ENCODE measurements at regions not wholly inside any gene's neighbourhood (a gene's known extent, or its start where the extent isn't known, plus 50 kb on each side); places are given as distances from the start of the nearest gene placed in this dataset.
A peak's percentile ranks its signal among the peaks of the same experiment; 100 is the strongest.

DNA sequence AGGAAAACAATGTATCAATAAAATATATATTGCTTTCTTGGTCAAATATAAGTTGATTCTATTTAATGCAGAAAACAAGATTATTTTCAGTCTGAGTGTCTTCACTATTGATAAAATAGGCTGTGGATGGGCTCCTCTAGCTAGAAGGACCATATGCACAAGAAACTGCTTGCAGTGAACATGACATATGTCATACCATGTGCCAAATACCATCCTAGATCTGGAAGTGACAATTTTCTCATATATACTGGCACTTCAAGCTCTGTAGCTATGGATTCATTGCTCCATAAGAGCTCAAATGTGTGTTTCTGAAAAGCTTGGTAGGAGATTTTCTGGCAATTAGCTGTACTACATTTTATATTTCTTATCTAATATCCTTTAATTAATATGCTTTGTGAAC lies 95.6 kb upstream of the CDH6 start:
- no peak for DNase-seq

DNA sequence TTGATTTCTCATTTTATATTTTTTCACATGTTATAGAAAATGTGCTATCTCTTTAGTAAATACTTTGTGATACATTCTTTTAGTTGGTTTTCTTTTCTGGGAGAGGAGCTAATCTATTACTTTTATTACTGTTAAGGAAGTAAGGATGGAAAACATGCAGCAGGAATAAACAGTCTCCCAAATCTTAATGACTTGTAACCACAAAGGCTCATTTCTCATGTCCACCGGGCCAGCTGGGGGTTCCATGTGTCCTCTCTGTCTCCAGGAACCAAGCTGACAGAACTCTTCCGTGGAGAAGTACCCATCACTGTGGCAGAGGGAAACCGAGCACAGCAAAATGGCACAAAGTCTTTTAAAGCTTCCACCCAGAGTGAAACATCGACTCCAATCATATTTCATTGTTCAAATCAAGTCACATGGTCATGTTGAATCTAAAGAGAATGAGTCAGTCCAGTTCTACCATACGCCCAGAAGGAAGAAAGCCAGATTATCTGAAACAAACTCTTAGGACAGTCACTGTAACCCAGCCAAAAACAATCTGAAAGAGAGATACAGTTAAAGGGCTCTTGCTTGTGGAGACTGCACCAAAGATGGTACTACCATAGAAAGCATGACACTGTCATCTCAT lies 97.1 kb upstream of the CDH6 start:
- peak; percentile 4 for DNase-seq

GRCh38 chr5:31095796-31096195 lies 97.7 kb upstream of the CDH6 start:
- no peak for DNase-seq

DNA sequence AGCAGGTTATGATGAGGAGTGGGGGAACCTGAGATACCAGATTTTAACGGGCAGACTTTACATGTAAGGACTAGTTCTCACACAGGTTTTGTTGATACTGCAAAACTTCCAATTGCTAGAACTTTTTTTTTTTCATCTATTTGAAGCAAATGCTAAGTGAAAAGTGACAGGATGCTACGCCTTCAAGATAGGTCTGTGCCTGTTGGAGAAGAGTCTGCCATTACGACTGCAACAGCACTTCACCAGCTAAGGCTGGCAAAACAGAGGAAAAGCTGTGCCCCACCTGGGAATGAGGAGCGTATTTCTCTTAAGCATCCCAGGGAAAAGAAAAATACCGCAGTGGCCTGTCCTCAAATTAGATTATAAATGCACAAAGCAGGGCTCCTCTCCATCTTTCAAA lies 102.0 kb upstream of the CDH6 start:
- no peak for DNase-seq

DNA sequence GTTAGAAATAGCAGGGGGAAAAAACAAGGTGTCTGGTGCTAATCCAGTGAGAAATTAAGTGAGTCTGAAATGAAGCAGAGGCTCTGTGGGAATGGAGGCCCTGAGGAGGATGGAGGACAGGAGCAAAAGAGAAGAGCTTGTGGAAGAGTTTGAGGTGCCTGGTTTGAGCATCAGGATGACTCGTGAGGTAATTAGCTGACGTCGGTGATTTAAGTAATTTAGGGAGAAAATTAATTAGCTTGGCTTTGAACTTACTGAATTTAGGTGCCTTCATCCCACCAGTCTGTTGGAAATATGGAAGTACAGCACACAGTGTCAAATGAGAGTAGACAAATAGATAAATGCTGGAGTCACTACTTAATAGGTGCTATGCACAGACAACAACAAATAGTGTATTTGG lies 103.0 kb upstream of the CDH6 start:
- no peak for DNase-seq

DNA sequence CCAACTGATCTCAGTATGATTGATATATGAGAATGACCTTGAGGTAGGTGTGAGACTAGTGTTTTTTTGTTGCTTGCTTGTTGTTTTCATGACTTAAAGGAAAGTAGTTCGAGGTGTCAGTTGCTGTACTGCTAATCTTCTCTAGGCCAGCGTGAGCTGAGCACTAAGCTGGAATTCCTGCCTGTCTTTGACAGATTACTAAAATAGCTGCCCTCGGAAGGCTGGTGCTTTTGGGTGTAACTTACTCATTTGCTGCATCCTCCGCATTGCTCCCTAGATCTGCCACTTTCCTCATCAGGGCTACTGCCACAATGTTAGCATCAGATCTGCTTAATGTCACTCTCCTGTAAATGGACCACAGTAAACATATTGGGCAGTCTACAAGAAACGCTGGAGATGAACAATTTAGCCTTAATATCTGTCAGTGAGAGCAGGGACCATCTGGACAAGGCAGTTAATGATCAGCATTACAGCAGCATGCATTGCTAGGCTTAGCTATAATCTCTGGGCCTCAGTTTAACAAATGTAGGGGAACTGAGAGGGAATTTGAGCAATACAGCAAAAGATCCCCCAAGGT lies 106.6 kb upstream of the CDH6 start:
- no peak for DNase-seq

- DNase-seq = no peak
These were observed 108.6 kb upstream of the CDH6 start for GRCh38 chr5:31084871-31085270.

DNA sequence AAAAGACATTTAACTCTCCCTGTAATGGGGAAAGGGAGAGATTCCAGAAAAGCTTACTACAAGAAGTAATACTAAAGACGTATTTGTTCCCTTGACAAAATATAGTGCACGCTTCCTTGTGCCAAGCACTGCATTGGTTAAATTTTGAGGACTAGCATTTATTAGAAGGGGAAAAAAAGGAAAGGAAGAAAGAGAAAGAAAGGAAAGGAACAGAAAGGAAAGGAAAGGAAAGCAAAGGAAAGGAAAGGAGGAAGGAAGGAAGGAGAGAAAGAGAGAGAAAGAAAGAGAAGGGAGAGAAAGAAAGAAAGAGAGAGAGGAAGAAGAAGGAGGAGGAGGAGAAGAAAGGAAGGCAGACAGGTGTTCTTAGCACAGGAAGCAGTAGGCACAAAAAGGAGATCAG lies 110.1 kb upstream of the CDH6 start:
- DNase-seq = no peak

- no peak for DNase-seq
These were observed 113.8 kb upstream of the CDH6 start for GRCh38 chr5:31079668-31080067.

DNA sequence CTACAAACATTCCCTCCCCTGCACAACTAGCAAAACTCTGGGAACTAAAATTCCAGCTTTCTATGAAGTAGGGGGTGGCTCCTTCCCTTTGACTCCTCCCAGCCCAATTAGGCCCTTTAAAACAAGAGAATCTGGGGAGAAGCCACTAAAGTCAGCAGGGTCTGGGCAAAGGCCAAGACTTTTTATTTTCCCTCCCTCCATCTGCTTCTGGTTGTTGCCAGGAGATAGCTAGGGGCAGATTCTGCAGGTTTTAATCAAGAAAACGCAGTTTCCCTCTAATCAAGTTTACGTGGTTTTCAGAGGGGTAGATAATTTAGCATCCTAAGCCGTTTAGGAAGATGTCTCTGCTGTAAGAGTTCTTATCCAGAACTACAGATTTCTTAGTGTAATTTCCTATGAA lies 114.5 kb upstream of the CDH6 start:
- DNase-seq = no peak

GRCh38 chr5:31075981-31076380 lies 117.5 kb upstream of the CDH6 start:
- no peak for DNase-seq

- DNase-seq = no peak
These were observed 125.2 kb upstream of the CDH6 start for GRCh38 chr5:31068287-31068686.

- peak; percentile 16 for DNase-seq
These were observed 126.7 kb upstream of the CDH6 start for GRCh38 chr5:31066655-31067328.

DNA sequence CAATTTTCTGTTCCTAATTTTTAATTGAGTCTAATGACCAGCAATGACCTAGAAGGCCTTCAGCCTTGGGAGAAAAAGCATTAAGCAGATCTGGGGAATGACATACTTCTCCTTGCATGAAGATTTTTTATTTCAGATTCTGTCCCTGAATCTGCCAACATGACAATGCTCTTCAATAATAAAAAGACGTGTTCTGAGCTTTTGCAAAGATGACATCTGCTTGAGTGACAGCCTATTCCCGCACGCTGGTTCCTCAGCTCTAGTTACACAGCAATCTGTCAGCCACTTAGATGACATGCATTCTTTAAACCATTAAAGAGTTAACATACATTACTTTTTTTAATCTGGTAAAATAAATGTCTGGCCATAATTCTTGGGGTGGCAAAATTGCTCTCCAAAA lies 129.3 kb upstream of the CDH6 start:
- no peak for DNase-seq

DNA sequence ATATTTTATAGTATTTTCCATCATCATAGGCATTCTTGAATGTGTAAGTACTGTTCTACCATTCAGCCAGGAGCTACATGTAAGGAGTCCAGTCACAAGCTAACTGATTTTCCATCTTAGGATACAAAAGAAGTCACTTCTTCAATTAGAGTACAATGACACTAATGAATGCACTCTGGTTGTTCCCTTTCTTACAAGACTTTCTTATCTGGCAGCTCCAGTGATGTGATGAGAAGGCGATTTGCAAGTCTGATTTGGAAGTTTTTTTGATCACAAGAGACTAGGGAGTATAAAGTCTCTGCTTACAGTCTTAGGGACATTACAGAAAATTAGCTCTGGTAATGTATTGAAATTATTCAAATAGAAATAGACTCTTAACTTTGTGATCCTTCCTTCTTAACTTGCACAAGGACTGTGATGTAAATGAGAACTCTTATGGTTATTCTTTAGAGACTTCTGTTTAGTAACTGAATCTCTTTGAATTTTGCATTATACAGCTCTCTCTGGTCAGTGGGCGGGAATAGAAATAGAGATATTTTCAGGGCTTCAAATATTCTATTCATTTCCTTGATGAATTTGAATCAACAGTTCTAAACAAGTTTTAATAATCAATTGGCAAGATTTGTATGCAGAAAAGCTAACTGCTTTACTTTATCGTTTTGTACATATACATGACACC lies 130.4 kb upstream of the CDH6 start:
- no peak for DNase-seq

- DNase-seq = no peak
These were observed 133.6 kb upstream of the CDH6 start for GRCh38 chr5:31059889-31060288.

DNA sequence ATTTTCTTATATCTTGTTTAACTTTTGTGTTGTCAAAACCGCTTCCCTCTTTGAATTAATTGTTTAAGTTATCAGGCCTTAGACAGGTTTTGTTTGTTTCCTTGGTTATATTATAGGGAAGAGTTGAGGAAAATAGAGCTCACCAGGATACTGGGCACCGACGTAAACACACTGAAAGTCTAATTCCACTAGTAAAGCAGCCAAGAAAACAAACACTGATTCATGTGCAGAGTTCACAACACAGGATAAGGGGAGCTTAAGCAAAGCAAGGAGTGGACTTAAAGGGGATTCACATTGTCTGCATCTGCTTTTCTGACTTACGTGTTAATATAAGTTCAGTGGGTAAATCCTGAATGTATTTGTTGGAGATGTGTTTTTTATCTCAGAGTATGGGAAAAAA lies 139.0 kb upstream of the CDH6 start:
- no peak for DNase-seq

GRCh38 chr5:31052937-31053658 lies 140.4 kb upstream of the CDH6 start:
- no peak for DNase-seq

DNA sequence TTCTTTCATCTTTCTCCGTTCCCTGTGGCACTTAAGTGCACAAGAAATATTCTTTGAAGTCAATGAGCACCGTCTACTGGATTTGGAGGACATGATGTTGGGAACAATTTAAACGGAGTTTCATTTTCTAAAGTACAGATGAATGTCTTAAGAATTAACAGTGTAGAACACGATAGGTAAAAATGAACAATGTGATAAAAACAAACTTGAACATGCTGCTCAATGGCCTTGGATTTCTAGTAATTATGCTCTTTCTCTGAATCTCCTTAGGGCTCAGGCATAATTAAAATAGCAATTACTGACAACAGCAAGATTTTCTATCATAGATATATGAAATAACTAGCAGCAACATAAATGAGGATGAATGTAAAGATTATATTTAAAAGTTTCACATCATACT lies 142.2 kb upstream of the CDH6 start:
- no peak for DNase-seq

DNA sequence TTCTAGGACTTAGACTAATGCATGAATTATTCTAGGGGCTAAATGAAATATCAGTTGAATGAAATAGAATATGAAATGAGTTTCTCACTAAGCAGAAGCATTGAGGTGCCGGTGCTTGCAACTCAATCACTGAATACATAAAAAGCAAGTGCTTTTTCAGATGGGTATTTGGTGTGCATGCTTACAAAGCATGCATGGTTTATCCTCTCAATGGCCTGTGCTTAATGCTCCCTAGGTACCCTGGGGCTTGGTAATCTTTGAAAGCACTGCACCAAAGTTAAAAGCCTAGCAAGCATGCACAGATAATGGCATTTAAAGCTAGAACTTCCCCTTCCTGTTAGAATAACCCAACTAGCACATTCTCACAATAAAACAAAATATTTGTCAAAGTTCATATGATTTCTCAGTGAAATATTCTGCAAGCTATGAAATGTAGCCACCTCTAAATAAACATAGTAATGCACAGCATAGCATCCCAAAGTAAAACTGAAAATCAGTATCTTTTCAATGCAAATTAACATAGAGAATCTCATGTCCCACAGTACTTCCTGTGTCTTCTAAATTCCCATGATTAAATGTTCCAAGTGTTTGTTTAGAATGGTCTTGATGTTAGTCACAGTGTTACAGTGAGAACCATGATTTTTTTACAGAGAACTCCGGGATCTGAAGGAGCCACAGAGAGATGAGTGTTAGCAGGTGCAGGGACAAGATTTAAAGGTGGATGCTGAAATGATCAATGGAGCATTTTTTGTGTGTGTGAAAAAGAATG lies 143.4 kb upstream of the CDH6 start:
- no peak for DNase-seq

- DNase-seq = no peak
These were observed 144.0 kb upstream of the CDH6 start for GRCh38 chr5:31049461-31049860.
